HEK293T (cell line): ENCODE measurements at regions not wholly inside any gene's neighbourhood (a gene's known extent, or its start where the extent isn't known, plus 50 kb on each side); places are given as distances from the start of the nearest gene placed in this dataset.

ENCODE experiments used
- CTCF ChIA-PET: fragments of 350-600 bp; formaldehyde crosslinking; extraction: SDS; loops from one replicate; lab custom pipeline; 2021; ENCODE audit warnings: antibody characterized with exemption, inconsistent platforms; lab: Yijun Ruan, JAX
- POLR2A ChIA-PET: fragments of 350-600 bp; formaldehyde crosslinking; extraction: SDS; loops from one replicate; lab custom pipeline; 2020; ENCODE audit warnings: antibody characterized with exemption, inconsistent platforms; lab: Yijun Ruan, JAX
- DNase-seq: peaks from one replicate; pipeline ENCODE4 v3.0.0; 2012; ENCODE audit warnings: mixed read lengths; ENCODE audit errors: extremely low spot score
- ARNT ChIP-seq: fragments of 450-650 bp; IDR thresholded peaks from 2 replicates; pipeline ENCODE4 v1.6.1; 2017; ENCODE audit warnings: mild to moderate bottlenecking
- BHLHE40 ChIP-seq: fragments of 450-650 bp; IDR thresholded peaks from 2 replicates; pipeline ENCODE4 v1.6.1; 2016; ENCODE audit warnings: mild to moderate bottlenecking, moderate library complexity, borderline replicate concordance
- CTBP1 ChIP-seq: fragments of 450-650 bp; IDR thresholded peaks from 2 replicates; pipeline ENCODE4 v1.6.1; 2016; ENCODE audit warnings: borderline replicate concordance
- ELF4 ChIP-seq: fragments of 450-650 bp; IDR thresholded peaks from 2 replicates; pipeline ENCODE4 v1.6.1; 2017; ENCODE audit warnings: antibody characterized with exemption
- FOXA1 ChIP-seq: fragments of 450-650 bp; IDR thresholded peaks from 2 replicates; pipeline ENCODE4 v1.6.1; 2016; ENCODE audit warnings: mild to moderate bottlenecking
- FOXK2 ChIP-seq: fragments of 450-650 bp; IDR thresholded peaks from 2 replicates; pipeline ENCODE4 v1.6.1; 2016; ENCODE audit warnings: mild to moderate bottlenecking
- FOXM1 ChIP-seq: fragments of 450-650 bp; IDR thresholded peaks from 2 replicates; pipeline ENCODE4 v1.6.1; 2017; ENCODE audit warnings: mild to moderate bottlenecking, borderline replicate concordance
- HDGF ChIP-seq: fragments of 450-650 bp; IDR thresholded peaks from 2 replicates; pipeline ENCODE4 v1.6.1; 2017; ENCODE audit warnings: antibody characterized with exemption, borderline replicate concordance
- L3MBTL2 ChIP-seq: fragments of 450-650 bp; conservative IDR thresholded peaks from 2 replicates; pipeline ENCODE4 v1.6.1; 2016; ENCODE audit warnings: mild to moderate bottlenecking
- LEF1 ChIP-seq: fragments of 450-650 bp; IDR thresholded peaks from 2 replicates; pipeline ENCODE4 v1.6.1; 2017; ENCODE audit warnings: mild to moderate bottlenecking, borderline replicate concordance
- NFRKB ChIP-seq: fragments of 450-650 bp; IDR thresholded peaks from 2 replicates; pipeline ENCODE4 v1.6.1; 2016; ENCODE audit warnings: mild to moderate bottlenecking, moderate library complexity
- SP1 ChIP-seq: fragments of 450-650 bp; IDR thresholded peaks from 2 replicates; pipeline ENCODE4 v1.6.1; 2017
- SUZ12 ChIP-seq: fragments of 450-650 bp; IDR thresholded peaks from 2 replicates; pipeline ENCODE4 v1.6.1; 2016; ENCODE audit warnings: mild to moderate bottlenecking
- TARDBP ChIP-seq: fragments of 450-650 bp; IDR thresholded peaks from 2 replicates; pipeline ENCODE4 v1.6.1; 2016
- ZNF384 ChIP-seq: fragments of 450-650 bp; IDR thresholded peaks from 2 replicates; pipeline ENCODE4 v1.6.1; 2016
- TF ChIP-seq, protein P1 (sequence below): fragments of 450-650 bp; IDR thresholded peaks from 2 replicates; pipeline ENCODE4 v1.6.1; 2016

DNA sequence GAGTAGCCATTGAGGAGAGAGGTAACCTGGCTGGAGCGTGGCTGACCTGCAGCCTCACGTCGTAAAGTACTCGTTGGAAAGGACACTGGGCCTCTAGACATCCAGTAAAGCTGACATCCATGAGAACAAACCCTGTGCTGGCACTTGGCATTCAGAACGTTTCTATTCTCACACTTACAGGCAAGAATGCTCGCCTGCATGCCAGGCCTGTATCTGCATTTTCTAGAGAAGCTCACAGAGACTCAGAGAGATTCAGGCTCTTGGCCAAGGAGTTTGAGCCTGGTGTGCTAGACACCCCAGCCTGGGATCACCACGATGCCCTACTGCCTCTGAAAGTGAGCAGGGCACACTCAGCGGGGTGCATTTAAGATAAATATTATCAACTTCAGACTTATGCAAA is 379.8 kb upstream of the CDH4 start:
- POLR2A ChIA-PET, result no interaction called here
- CTCF ChIA-PET, result no interaction called here
- no peak for TF ChIP-seq HDGF
- TF ChIP-seq, protein P1, sequence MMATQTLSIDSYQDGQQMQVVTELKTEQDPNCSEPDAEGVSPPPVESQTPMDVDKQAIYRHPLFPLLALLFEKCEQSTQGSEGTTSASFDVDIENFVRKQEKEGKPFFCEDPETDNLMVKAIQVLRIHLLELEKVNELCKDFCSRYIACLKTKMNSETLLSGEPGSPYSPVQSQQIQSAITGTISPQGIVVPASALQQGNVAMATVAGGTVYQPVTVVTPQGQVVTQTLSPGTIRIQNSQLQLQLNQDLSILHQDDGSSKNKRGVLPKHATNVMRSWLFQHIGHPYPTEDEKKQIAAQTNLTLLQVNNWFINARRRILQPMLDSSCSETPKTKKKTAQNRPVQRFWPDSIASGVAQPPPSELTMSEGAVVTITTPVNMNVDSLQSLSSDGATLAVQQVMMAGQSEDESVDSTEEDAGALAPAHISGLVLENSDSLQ, result no peak
- TF ChIP-seq LEF1, result no peak
- no peak for TF ChIP-seq FOXM1
- no peak for TF ChIP-seq ARNT
- TF ChIP-seq FOXK2, result no peak
- no peak for TF ChIP-seq SP1
- TF ChIP-seq ZNF384, result no peak
- TF ChIP-seq FOXA1, result no peak
- no peak for TF ChIP-seq NFRKB
- no peak for TF ChIP-seq TARDBP
- TF ChIP-seq CTBP1, result no peak
- no peak for TF ChIP-seq BHLHE40
- no peak for TF ChIP-seq SUZ12
- TF ChIP-seq ELF4, result no peak
- TF ChIP-seq L3MBTL2, result no peak
- DNase-seq, result no peak

DNA sequence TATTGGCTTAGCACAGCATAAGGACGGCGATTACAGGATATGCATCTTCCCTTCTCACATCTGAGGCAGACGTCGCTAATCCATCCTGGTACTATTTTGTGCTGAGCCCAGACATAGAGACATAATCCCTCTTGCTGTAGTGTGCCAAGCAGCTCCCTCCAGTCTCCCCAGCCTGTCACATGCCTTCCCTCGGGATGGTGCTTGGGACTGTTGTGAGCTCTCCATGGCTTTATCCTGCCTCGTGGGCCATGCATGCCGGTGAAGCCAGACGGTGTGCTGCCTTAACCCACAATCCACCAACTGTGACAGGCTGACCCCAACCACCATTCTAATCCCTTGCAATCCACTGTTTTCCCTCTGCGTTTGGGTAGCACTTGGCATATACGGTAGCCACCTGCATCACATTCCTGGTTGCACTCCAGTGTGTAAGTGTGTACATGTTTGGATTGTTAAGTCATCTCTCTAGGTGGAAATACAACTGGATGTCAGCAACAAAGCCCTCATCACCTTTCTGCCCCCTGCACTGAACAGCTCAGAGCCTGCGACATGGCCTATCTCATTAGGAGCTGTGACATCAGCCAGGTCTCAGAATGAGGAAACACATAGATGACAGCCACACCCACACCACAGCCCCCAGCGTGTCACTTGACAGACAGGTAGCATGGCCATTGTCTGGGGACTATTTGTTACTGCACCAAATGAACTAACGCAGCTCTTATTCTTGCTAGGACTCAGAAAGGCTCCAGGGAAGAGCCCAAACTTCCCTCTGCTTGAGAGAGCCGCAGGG is 374.8 kb upstream of the CDH4 start:
- no peak for DNase-seq
- no peak for TF ChIP-seq CTBP1
- TF ChIP-seq SUZ12, result no peak
- no peak for TF ChIP-seq ELF4
- no peak for TF ChIP-seq ZNF384
- no peak for TF ChIP-seq TARDBP
- no peak for TF ChIP-seq BHLHE40
- TF ChIP-seq SP1, result no peak
- no peak for TF ChIP-seq ARNT
- no peak for TF ChIP-seq HDGF
- no peak for TF ChIP-seq NFRKB
- no peak for TF ChIP-seq L3MBTL2
- TF ChIP-seq LEF1, result no peak
- no peak for TF ChIP-seq FOXM1
- TF ChIP-seq FOXK2, result no peak
- no peak for TF ChIP-seq FOXA1
- TF ChIP-seq, protein P1, result no peak
- CTCF ChIA-PET, result no interaction called here
- POLR2A ChIA-PET, result no interaction called here

DNA sequence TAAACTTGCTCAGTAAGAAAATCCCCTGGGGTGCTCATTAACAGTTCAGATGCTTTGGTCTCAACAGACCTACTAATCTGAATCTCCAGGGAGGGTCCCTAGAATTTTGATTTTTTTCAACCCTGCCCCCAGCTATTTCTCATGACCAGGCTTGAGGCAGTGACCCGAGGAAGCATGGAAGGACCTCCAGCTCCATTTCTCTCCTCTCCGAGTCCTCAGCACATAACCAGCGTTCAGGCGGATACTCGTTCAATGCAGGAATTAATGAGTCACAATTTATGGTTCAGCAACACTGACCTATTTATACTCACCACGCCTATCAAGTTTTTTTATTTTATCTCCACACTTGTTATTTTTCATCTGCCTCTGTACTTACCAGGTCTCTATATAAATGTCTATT is 369.2 kb upstream of the CDH4 start:
- CTCF ChIA-PET, result no interaction called here
- no peak for DNase-seq
- TF ChIP-seq L3MBTL2, result no peak
- TF ChIP-seq ZNF384, result no peak
- no peak for TF ChIP-seq NFRKB
- no peak for TF ChIP-seq SUZ12
- no peak for TF ChIP-seq BHLHE40
- no peak for TF ChIP-seq ARNT
- TF ChIP-seq FOXK2, result no peak
- TF ChIP-seq SP1, result no peak
- no peak for TF ChIP-seq CTBP1
- TF ChIP-seq, protein P1, result no peak
- TF ChIP-seq TARDBP, result no peak
- no peak for TF ChIP-seq FOXM1
- no peak for TF ChIP-seq FOXA1
- TF ChIP-seq HDGF, result no peak
- no peak for TF ChIP-seq ELF4
- TF ChIP-seq LEF1, result no peak
- POLR2A ChIA-PET, result no interaction called here

DNA sequence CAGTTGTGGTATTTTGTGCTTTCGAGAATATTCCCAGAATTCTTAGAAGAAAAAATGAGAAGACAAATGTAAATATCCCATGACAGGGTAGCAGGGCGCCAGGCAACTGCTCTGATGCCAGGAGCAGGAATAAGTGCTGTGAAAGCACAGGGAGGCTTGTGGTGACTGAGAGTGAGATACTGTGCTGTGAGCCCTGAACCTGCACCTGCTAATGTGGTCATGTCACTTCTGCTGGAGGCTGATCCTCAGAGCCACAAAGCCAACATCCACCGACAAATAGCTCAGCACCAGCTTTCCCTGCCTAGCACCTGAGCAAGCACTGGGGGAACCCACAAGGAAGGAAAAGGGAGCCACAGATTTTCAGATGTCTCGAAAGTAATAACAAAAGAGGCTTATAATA is 368.6 kb upstream of the CDH4 start:
- POLR2A ChIA-PET, result no interaction called here
- no peak for TF ChIP-seq BHLHE40
- TF ChIP-seq LEF1, result no peak
- no peak for TF ChIP-seq FOXM1
- TF ChIP-seq SUZ12, result no peak
- TF ChIP-seq FOXA1, result no peak
- no peak for TF ChIP-seq NFRKB
- TF ChIP-seq ARNT, result no peak
- TF ChIP-seq FOXK2, result no peak
- no peak for TF ChIP-seq L3MBTL2
- TF ChIP-seq SP1, result no peak
- no peak for TF ChIP-seq ZNF384
- TF ChIP-seq CTBP1, result no peak
- TF ChIP-seq, protein P1, result no peak
- no peak for TF ChIP-seq TARDBP
- TF ChIP-seq HDGF, result no peak
- TF ChIP-seq ELF4, result no peak
- CTCF ChIA-PET, result no interaction called here
- DNase-seq, result no peak

DNA sequence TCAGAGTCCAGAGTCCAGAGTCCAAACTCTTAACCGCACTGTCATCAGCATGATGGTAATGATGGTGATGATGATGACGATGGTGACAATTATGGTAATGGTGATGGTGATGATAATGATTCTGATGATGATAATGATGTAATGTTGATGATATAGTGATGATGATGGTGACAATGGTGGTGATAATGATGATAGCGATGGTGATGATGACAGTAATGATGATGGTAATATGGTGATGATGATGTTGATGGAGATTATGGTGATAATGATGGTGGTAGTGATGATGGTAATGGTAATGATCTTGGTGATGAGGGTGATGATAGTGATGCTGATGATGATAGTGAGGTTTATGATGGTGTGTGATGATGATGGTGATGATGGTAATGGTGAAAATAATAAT is 367.8 kb upstream of the CDH4 start:
- ChIA-PET CTCF (no interaction called here), POLR2A (no interaction called here)
- no peak for DNase-seq
- no peak for TF ChIP-seq LEF1
- TF ChIP-seq SUZ12, result no peak
- TF ChIP-seq CTBP1, result no peak
- TF ChIP-seq, protein P1, result no peak
- no peak for TF ChIP-seq TARDBP
- no peak for TF ChIP-seq SP1
- no peak for TF ChIP-seq FOXK2
- TF ChIP-seq FOXM1, result no peak
- no peak for TF ChIP-seq FOXA1
- TF ChIP-seq L3MBTL2, result no peak
- no peak for TF ChIP-seq ARNT
- no peak for TF ChIP-seq HDGF
- TF ChIP-seq BHLHE40, result no peak
- TF ChIP-seq ZNF384, result no peak
- no peak for TF ChIP-seq ELF4
- TF ChIP-seq NFRKB, result no peak
